Progenitor cell of endocrine pancreas (in vitro differentiated cells): ENCODE measurements at regions not wholly inside any gene's neighbourhood (a gene's known extent, or its start where the extent isn't known, plus 50 kb on each side); places are given as distances from the start of the nearest gene placed in this dataset.

ENCODE experiments used
- DNase-seq: peaks from one replicate; pipeline ENCODE4 v3.0.0; 2021; ENCODE audit warnings: low spot score; ENCODE audit not compliant: unreplicated experiment
- H3K27ac Mint-ChIP-seq: 2 replicates; pipeline ENCODE4 v1.8.0; 2021; ENCODE audit warnings: mild to moderate bottlenecking, moderate library complexity, mixed read lengths
- H3K27me3 Mint-ChIP-seq: 2 replicates; pipeline ENCODE4 v1.8.0; 2021; ENCODE audit warnings: mixed read lengths
- H3K36me3 Mint-ChIP-seq: 2 replicates; pipeline ENCODE4 v1.8.0; 2022; ENCODE audit warnings: mixed read lengths; ENCODE audit not compliant: insufficient read depth
- H3K4me1 Mint-ChIP-seq: 2 replicates; pipeline ENCODE4 v1.8.0; 2021; ENCODE audit warnings: low read depth, mixed read lengths
- H3K4me3 Mint-ChIP-seq: 2 replicates; pipeline ENCODE4 v1.8.0; 2021; ENCODE audit warnings: low read depth, mild to moderate bottlenecking, moderate library complexity, mixed read lengths
- H3K9me3 Mint-ChIP-seq: 2 replicates; pipeline ENCODE4 v1.8.0; 2021; ENCODE audit warnings: low read depth, mixed read lengths
- CTCF ChIP-seq: fragments of 200-600 bp; sonication (generic); IDR thresholded peaks from one replicate; pipeline ENCODE4 v1.5.0; 2021; ENCODE audit warnings: antibody characterized with exemption, mild to moderate bottlenecking; ENCODE audit not compliant: unreplicated experiment

- TF ChIP-seq CTCF, result no peak
- Mint-ChIP-seq H3K4me1 (peaks cover 9% of the 10 kb centered on the region), H3K9me3 (no peaks in the 10 kb centered on the region), H3K4me3 (no peak overlapping the region), H3K36me3 (no peaks in the 10 kb centered on the region), H3K27me3 (peaks cover 8% of the 10 kb centered on the region), H3K27ac (no peak overlapping the region)
- no peak for DNase-seq
Observed at GRCh38 chr14:98773814-98774213, 498.2 kb downstream of the BCL11B start.

GRCh38 chr14:98775892-98776291 lies 496.1 kb downstream of the BCL11B start:
- TF ChIP-seq CTCF, result no peak
- H3K27me3 Mint-ChIP-seq, result peaks cover 3% of the 10 kb centered on the region
- no peak for DNase-seq
- H3K9me3 Mint-ChIP-seq, result no peaks in the 10 kb centered on the region
- H3K27ac Mint-ChIP-seq, result no peak overlapping the region
- no peaks in the 10 kb centered on the region for H3K36me3 Mint-ChIP-seq
- peaks cover 11% of the 10 kb centered on the region for H3K4me1 Mint-ChIP-seq
- H3K4me3 Mint-ChIP-seq, result no peak overlapping the region

GRCh38 chr14:98782062-98782461 lies 489.9 kb downstream of the BCL11B start:
- H3K27me3 Mint-ChIP-seq, result peaks cover 4% of the 10 kb centered on the region
- no peak overlapping the region for H3K4me3 Mint-ChIP-seq
- H3K36me3 Mint-ChIP-seq, result no peaks in the 10 kb centered on the region
- H3K9me3 Mint-ChIP-seq, result no peaks in the 10 kb centered on the region
- H3K27ac Mint-ChIP-seq, result no peak overlapping the region
- TF ChIP-seq CTCF, result no peak
- DNase-seq, result no peak
- H3K4me1 Mint-ChIP-seq, result peaks cover 7% of the 10 kb centered on the region

GRCh38 chr14:98785578-98785977 lies 486.4 kb downstream of the BCL11B start:
- no peak for DNase-seq
- H3K27me3 Mint-ChIP-seq, result peaks cover 11% of the 10 kb centered on the region
- H3K27ac Mint-ChIP-seq, result no peak overlapping the region
- H3K9me3 Mint-ChIP-seq, result no peaks in the 10 kb centered on the region
- no peaks in the 10 kb centered on the region for H3K36me3 Mint-ChIP-seq
- peaks cover 6% of the 10 kb centered on the region for H3K4me1 Mint-ChIP-seq
- no peak overlapping the region for H3K4me3 Mint-ChIP-seq
- no peak for TF ChIP-seq CTCF

- no peak for DNase-seq
- no peak for TF ChIP-seq CTCF
- H3K36me3 Mint-ChIP-seq, result no peaks in the 10 kb centered on the region
Observed at GRCh38 chr14:98786456-98786855, 485.5 kb downstream of the BCL11B start.

GRCh38 chr14:98791661-98792060 lies 480.3 kb downstream of the BCL11B start:
- Mint-ChIP-seq H3K27ac (no peak overlapping the region), H3K4me3 (no peak overlapping the region), H3K27me3 (peaks cover 7% of the 10 kb centered on the region), H3K36me3 (no peaks in the 10 kb centered on the region), H3K9me3 (peaks cover 20% of the 10 kb centered on the region), H3K4me1 (no peaks in the 10 kb centered on the region)
- TF ChIP-seq CTCF, result no peak
- DNase-seq, result no peak

More at GRCh38 chr14:98786456-98786855, 485.5 kb downstream of the BCL11B start:
- H3K4me3 Mint-ChIP-seq, result no peak overlapping the region
- H3K27me3 Mint-ChIP-seq, result peaks cover 11% of the 10 kb centered on the region
- H3K27ac Mint-ChIP-seq, result no peak overlapping the region
- peaks cover 5% of the 10 kb centered on the region for H3K4me1 Mint-ChIP-seq
- H3K9me3 Mint-ChIP-seq, result no peaks in the 10 kb centered on the region
